Retina (tissue), 1 donor: ENCODE measurements at regions not wholly inside any gene's neighbourhood (a gene's known extent, or its start where the extent isn't known, plus 50 kb on each side); places are given as distances from the start of the nearest gene placed in this dataset.
A peak's percentile ranks its signal among the peaks of the same experiment; 100 is the strongest.
"Not testable (repeated sequence)": the region's sequence is repeated elsewhere in the genome, so short reads cannot be mapped to it uniquely, and the experiment has no call there.

ENCODE experiments used
- DNase-seq: peaks from one replicate; pipeline ENCODE4 v3.0.0-alpha.2; 2016

- no peak for DNase-seq
Observed at GRCh38 chr14:61154641-61155040, 126.5 kb downstream of the TMEM30B start.

- no peak for DNase-seq
Observed at GRCh38 chr14:61153914-61154545, 127.1 kb downstream of the TMEM30B start.

DNA sequence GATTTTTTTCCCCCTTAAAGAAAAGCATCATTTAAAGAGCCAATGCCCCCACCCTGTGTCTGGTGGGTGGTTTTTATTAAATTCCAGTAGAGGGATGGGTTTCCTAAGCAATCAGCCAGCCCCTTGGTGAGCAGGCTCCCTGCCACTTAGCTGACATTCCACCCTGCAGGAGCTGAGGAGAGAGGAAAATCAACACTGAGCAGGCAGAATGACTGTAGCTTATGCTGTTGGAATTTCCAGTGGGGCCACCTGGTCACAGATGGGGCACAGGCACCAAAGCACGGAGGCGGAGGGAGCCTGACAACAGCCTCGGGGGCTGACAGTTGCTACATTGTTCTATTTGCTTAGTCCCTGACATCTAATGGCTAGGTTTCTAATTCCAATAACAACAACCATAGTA, 127.7 kb downstream of the TMEM30B start:
- peak; percentile 56 for DNase-seq

- DNase-seq, result no peak
Observed at GRCh38 chr14:61152851-61153364, 128.2 kb downstream of the TMEM30B start.

DNA sequence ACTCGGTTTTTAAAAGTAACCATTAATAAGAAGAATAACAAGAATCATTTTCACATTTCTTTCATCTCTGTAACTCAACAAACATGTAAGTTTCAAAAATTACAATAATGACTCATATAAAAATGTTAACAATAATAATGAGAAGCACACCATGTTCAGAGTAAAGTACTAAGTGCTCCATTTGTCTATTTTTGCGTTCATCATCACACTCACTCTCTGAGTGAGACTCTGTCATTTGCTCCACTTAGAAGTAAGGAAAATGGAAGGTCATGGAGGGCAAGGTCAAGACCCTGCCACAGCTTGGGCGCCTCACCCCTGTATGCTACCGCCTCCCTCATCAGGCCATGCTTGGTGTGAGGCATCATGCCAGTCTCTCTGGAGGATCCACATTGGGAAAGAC, 129.9 kb downstream of the TMEM30B start:
- no peak for DNase-seq

- no peak for DNase-seq
Observed at GRCh38 chr14:61150851-61151250, 130.3 kb downstream of the TMEM30B start.

GRCh38 chr14:61149896-61150295, 131.2 kb downstream of the TMEM30B start:
- DNase-seq, result no peak

- DNase-seq, result no peak
Observed at GRCh38 chr14:61148742-61149350, 132.3 kb downstream of the TMEM30B start.

DNA sequence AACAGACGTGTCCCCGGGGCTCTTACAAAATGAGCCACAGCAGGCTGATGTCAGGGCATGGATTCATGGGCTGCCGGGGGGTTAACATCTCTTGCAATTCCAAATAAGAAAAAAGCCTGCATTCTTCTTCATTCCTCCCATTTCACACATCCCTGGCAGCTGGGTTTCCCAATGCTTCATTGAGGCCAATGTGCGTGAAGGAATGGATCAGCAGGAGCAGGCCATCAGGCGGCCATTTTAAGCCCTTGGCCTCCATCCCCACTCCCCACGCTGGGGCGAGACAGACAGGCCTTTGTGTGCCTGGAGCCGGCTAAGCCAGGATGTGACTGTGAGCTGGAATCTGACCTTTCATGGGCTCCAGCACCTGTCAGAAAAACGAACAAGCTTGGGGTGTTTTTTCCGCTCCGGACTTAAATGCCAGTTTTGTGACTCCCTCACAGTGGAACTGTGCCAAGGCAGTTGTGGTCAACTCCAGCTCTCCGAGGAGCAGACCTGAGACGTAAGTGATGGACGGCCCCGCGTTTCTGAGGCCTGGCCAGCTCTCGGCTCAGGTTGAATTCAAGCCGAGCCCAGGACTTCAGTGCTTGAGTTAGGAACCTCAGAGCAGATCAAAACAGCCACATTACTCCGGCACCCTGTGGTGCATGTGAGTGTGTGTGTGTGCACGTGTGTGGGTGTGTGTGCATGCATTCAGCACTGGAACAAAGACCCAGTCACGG, 133.1 kb downstream of the TMEM30B start:
- DNase-seq, result no peak

DNA sequence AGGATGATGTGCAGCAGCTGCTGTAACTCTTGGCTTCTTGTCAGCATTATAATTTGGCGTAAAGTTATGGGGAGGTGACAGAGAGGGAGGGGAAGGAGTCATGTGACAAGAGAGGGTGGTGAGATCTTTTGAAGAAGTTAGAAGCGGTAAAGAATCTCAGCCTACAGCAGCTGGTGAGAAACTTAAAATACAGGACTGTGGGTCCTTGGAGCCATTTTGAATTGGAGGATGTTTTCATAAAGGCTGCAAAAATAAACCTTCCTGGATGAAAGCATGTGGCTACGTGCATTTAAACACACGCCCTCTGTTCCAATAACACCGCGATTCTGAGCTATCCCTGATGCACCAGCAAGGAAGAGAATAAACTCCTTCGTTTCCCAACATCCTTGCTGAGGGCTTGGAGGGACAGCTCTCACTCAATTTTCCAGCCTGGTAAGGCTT, 133.7 kb downstream of the TMEM30B start:
- DNase-seq, result no peak

GRCh38 chr14:61146899-61147298, 134.2 kb downstream of the TMEM30B start:
- no peak for DNase-seq

DNA sequence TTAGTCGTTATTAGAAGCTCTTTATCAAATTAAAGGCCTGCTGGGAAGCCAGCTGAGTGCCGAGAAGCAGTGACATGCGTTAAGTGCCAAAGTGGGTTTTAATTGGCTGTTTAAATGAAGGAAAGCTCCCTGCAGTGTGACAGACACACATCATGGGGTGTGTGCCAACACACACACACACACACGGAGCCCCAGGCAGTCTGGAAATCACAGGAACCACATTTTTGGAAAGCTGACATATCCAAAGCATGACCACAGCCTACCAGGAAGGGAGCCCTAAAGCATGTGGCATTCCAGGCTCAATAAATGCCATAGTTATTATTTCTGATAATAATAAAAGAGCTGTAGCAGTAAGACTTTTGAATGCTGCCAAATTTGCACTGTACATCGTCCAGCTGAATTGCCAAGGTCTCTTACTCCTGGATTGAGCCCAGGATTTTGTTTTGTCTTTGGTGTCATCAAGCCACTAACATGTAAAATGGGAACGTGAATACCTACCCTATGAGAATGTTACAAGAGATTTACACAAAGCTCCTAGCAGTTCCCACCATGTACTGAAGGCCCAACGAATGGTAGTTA, 135.1 kb downstream of the TMEM30B start:
- no peak for DNase-seq

- no peak for DNase-seq
Observed at GRCh38 chr14:61145034-61145902, 135.9 kb downstream of the TMEM30B start.

- DNase-seq, result not testable (repeated sequence)
Observed at GRCh38 chr14:61144117-61145033, 136.8 kb downstream of the TMEM30B start.

DNA sequence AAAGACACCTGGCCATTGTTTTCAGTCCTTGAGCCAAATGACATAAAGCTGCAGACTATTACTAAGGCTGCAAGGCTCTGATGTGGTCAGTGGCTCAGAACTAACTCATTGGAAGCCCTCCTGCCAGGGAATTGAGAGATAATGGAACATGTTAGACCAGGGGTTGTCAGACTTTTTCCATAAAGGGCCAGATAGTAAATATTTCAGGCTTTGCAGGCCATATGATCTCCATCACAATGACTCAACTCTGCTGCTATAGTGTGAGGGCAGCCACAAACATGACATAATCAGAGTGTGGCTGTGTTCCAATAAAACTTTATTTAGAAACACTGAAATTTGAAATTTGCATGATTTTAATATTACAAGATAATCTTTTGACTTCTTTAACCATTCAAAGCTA, 140.3 kb downstream of the TMEM30B start:
- DNase-seq, result no peak

GRCh38 chr14:61140271-61140670, 140.9 kb downstream of the TMEM30B start:
- no peak for DNase-seq

DNA sequence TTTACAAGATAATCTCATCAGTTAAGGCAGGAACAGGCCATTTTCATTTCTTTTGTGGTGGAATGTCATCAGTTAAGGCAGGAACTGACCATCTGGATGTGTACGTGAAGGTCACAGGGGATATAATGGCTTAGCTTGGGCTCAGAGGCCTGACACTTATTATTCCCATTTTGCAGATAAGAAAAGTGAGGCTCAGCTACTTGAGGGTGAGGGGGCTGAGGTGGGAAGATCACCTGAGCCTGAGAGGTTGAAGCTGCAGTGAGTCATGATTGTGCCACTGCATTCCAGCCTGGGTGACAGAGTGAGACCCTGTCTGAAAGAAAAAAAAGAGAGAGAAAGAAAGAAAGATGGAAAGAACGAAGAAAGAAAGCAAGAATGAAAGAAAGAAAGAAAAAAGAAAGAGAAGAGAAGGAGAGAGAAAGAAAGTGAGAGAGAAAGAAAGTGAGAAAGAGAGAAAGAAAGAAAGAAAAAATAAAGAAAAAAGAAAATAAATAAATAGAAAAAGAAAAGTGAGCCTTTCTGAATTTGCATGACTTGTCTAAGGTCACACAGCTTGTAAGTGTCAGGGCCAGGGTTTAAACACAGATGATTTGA, 142.0 kb downstream of the TMEM30B start:
- no peak for DNase-seq

DNA sequence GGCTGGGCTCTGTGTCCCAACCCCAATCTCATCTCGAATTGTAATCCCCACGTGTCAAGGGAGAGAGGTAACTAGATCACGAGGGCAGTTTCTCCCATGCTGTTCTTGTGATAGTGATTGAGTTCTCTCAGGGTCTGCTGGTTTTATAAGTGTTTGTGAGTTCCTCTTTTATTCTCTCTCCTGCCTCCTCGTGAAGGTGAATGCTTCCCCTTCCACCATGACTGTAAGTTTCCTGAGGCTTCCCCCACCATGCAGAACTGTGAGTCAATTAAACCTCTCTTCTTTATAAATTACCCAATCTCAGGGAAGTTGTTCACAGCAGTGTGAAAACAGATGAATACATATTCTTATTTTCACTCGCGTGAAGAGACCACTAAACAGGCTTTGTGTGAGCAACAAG, 148.2 kb downstream of the TMEM30B start:
- no peak for DNase-seq

- no peak for DNase-seq
Observed at GRCh38 chr14:61132336-61132735, 148.8 kb downstream of the TMEM30B start.

- no peak for DNase-seq
Observed at GRCh38 chr14:61130512-61131260, 149.6 kb downstream of the SLC38A6 start.
